SK-N-SH treated with all-trans-retinoic acid at 6 μM for 48 hours (cell line): ENCODE measurements at regions not wholly inside any gene's neighbourhood (a gene's known extent, or its start where the extent isn't known, plus 50 kb on each side); places are given as distances from the start of the nearest gene placed in this dataset.
"Not testable (repeated sequence)": the region's sequence is repeated elsewhere in the genome, so short reads cannot be mapped to it uniquely, and the experiment has no call there.

Experiments
- ATAC-seq: fragments of 200-7000 bp; cut with Tn5 transposase; 3 replicates; pipeline ENCODE4 v1.9.1; 2020; ENCODE audit warnings: mild to moderate bottlenecking, moderate library complexity
- ARNTL ChIP-seq: fragments of 450-650 bp; formaldehyde crosslinking; IDR thresholded peaks from 2 replicates; pipeline ENCODE4 v1.5.0; 2020; ENCODE audit warnings: low read depth, mild to moderate bottlenecking, moderate library complexity, borderline replicate concordance
- CREB5 ChIP-seq: fragments of 250-450 bp; sonication (Bioruptor Pico); IDR thresholded peaks from 2 replicates; pipeline ENCODE4 v1.5.1; 2020; ENCODE audit warnings: low read depth, mild to moderate bottlenecking, moderate library complexity
- CSDC2 ChIP-seq: fragments of 250-450 bp; sonication (Bioruptor Pico); IDR thresholded peaks from 2 replicates; pipeline ENCODE4 v1.5.0; 2020; ENCODE audit warnings: mild to moderate bottlenecking, moderate library complexity
- CSRNP3 ChIP-seq: fragments of 250-450 bp; sonication (Bioruptor Pico); IDR thresholded peaks from 2 replicates; pipeline ENCODE4 v1.5.1; 2021; ENCODE audit warnings: mild to moderate bottlenecking, moderate library complexity
- ESRRG ChIP-seq: fragments of 250-450 bp; sonication (Bioruptor Pico); IDR thresholded peaks from 2 replicates; pipeline ENCODE4 v1.6.1; 2021; ENCODE audit warnings: mild to moderate bottlenecking
- ISL1 ChIP-seq: fragments of 250-450 bp; sonication (Bioruptor Pico); IDR thresholded peaks from 2 replicates; pipeline ENCODE4 v2.1.2; 2022; ENCODE audit warnings: mild to moderate bottlenecking, moderate library complexity
- PATZ1 ChIP-seq: fragments of 250-450 bp; sonication (Bioruptor Pico); IDR thresholded peaks from 2 replicates; pipeline ENCODE4 v1.8.0; 2020; ENCODE audit warnings: mild to moderate bottlenecking, moderate library complexity, borderline replicate concordance
- POU6F1 ChIP-seq: fragments of 250-450 bp; sonication (Bioruptor Pico); IDR thresholded peaks from 2 replicates; pipeline ENCODE4 v1.8.0; 2021; ENCODE audit warnings: low read depth, mild to moderate bottlenecking, moderate library complexity, borderline replicate concordance
- PPARA ChIP-seq: fragments of 250-450 bp; sonication (Bioruptor Pico); IDR thresholded peaks from 2 replicates; pipeline ENCODE4 v1.5.0; 2020; ENCODE audit warnings: mild to moderate bottlenecking, borderline replicate concordance
- RARB ChIP-seq: fragments of 250-450 bp; sonication (Bioruptor Pico); IDR thresholded peaks from 2 replicates; pipeline ENCODE4 v1.8.0; 2021; ENCODE audit warnings: mild to moderate bottlenecking, moderate library complexity
- SNAI2 ChIP-seq: fragments of 250-450 bp; sonication (Bioruptor Pico); IDR thresholded peaks from 2 replicates; pipeline ENCODE4 v1.5.0; 2020; ENCODE audit warnings: mild to moderate bottlenecking, moderate library complexity
- TCF4 ChIP-seq: fragments of 250-450 bp; sonication (Bioruptor Pico); IDR thresholded peaks from 2 replicates; pipeline ENCODE4 v1.8.0; 2021; ENCODE audit warnings: mild to moderate bottlenecking, moderate library complexity, borderline replicate concordance
- TOX ChIP-seq: fragments of 250-450 bp; sonication (Bioruptor Pico); IDR thresholded peaks from 2 replicates; pipeline ENCODE4 v1.8.0; 2021; ENCODE audit warnings: mild to moderate bottlenecking, moderate library complexity, borderline replicate concordance
- TSHZ2 ChIP-seq: fragments of 250-450 bp; sonication (Bioruptor Pico); IDR thresholded peaks from 2 replicates; pipeline ENCODE4 v1.5.0; 2020; ENCODE audit warnings: mild to moderate bottlenecking, moderate library complexity
- ZC3H10 ChIP-seq: fragments of 250-450 bp; sonication (Bioruptor Pico); IDR thresholded peaks from 2 replicates; pipeline ENCODE4 v1.5.1; 2021; ENCODE audit warnings: mild to moderate bottlenecking, moderate library complexity
- ZFP3 ChIP-seq: fragments of 250-450 bp; sonication (Bioruptor Pico); IDR thresholded peaks from 2 replicates; pipeline ENCODE4 v1.5.0; 2020; ENCODE audit warnings: mild to moderate bottlenecking, moderate library complexity
- ZNF70 ChIP-seq: fragments of 450-650 bp; formaldehyde crosslinking; IDR thresholded peaks from 2 replicates; pipeline ENCODE4 v1.5.0; 2020; ENCODE audit warnings: mild to moderate bottlenecking, moderate library complexity
- ZNF8 ChIP-seq: fragments of 450-650 bp; formaldehyde crosslinking; IDR thresholded peaks from 2 replicates; pipeline ENCODE4 v1.5.0; 2020; ENCODE audit warnings: mild to moderate bottlenecking, moderate library complexity

- no peak for TF ChIP-seq TSHZ2 (CRISPR knock-in tag)
Measured at GRCh38 chr13:33561627-33562026, 256.3 kb upstream of the RFC3 start (continued).

GRCh38 chr13:33571618-33572017 lies 246.3 kb upstream of the RFC3 start:
- TF ChIP-seq CSDC2 (CRISPR knock-in tag), result no peak
- TF ChIP-seq ARNTL, result no peak
- no peak for TF ChIP-seq RARB (CRISPR knock-in tag)
- TF ChIP-seq ZNF70 (CRISPR knock-in tag), result no peak
- TF ChIP-seq CREB5, result no peak
- no peak for TF ChIP-seq ESRRG (CRISPR knock-in tag)
- TF ChIP-seq TOX (CRISPR knock-in tag), result no peak
- ATAC-seq, result no peak

GRCh38 chr13:33572322-33572721 lies 245.6 kb upstream of the RFC3 start:
- ATAC-seq, result not testable (repeated sequence)

- no peak for ATAC-seq
- no peak for TF ChIP-seq ESRRG (CRISPR knock-in tag)
- no peak for TF ChIP-seq CSRNP3 (CRISPR knock-in tag)
- TF ChIP-seq PPARA (CRISPR knock-in tag), result no peak
- TF ChIP-seq TOX (CRISPR knock-in tag), result no peak
- no peak for TF ChIP-seq TCF4 (CRISPR knock-in tag)
- no peak for TF ChIP-seq ZC3H10
- TF ChIP-seq ZNF70 (CRISPR knock-in tag), result no peak
Measured at GRCh38 chr13:33575378-33575777, 242.6 kb upstream of the RFC3 start.

- ATAC-seq, result no peak
Measured at GRCh38 chr13:33577007-33577406, 240.9 kb upstream of the RFC3 start.

More at GRCh38 chr13:33577007-33577406, 240.9 kb upstream of the RFC3 start:
- no peak for TF ChIP-seq POU6F1 (CRISPR knock-in tag)
- no peak for TF ChIP-seq PATZ1 (CRISPR knock-in tag)
- no peak for TF ChIP-seq CSDC2 (CRISPR knock-in tag)
- no peak for TF ChIP-seq ZNF70 (CRISPR knock-in tag)
- TF ChIP-seq SNAI2 (CRISPR knock-in tag), result no peak
- no peak for TF ChIP-seq ZC3H10
- TF ChIP-seq RARB (CRISPR knock-in tag), result no peak
- TF ChIP-seq ISL1 (CRISPR knock-in tag), result no peak; the same call in 1 of the 2 replicates
- no peak for TF ChIP-seq TCF4 (CRISPR knock-in tag)
- no peak for TF ChIP-seq ZFP3 (CRISPR knock-in tag)
- TF ChIP-seq TOX (CRISPR knock-in tag), result no peak
- TF ChIP-seq CSRNP3 (CRISPR knock-in tag), result no peak
- TF ChIP-seq ZNF8 (CRISPR knock-in tag), result no peak
- TF ChIP-seq PPARA (CRISPR knock-in tag), result no peak
- TF ChIP-seq, all 23 proteins: peak for 0
